GM21381 (cell line): ENCODE measurements at regions not wholly inside any gene's neighbourhood (a gene's known extent, or its start where the extent isn't known, plus 50 kb on each side); places are given as distances from the start of the nearest gene placed in this dataset.

Source experiments
- ATAC-seq: cut with Tn5 transposase; IDR thresholded peaks from one replicate; pipeline ENCODE4 v1.9.1; 2021; ENCODE audit warnings: mild to moderate bottlenecking, moderate library complexity; ENCODE audit not compliant: unreplicated experiment

GRCh38 chr9:10674586-10674985 is 61.8 kb upstream of the PTPRD start:
- ATAC-seq: no peak

GRCh38 chr9:10678010-10678409 is 65.2 kb upstream of the PTPRD start:
- no peak for ATAC-seq

DNA sequence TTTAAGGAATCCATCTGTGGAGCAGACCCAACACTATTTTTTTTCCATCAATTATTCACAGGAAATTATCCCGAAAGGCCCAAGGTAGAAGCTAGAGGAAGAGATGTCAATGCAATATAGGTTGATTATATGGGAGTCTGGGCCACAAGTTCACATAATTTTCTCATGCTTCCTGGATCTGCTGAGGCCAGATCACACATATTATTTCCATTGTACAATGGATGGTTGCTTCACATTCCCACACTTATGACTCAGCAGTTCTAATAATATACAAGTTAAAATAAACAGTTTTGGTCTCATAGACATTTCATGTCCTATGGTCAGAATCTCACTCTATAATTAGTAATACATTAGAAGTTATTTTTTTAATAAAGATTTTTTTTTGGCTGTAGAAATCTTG is 66.0 kb upstream of the PTPRD start:
- ATAC-seq: no peak

DNA sequence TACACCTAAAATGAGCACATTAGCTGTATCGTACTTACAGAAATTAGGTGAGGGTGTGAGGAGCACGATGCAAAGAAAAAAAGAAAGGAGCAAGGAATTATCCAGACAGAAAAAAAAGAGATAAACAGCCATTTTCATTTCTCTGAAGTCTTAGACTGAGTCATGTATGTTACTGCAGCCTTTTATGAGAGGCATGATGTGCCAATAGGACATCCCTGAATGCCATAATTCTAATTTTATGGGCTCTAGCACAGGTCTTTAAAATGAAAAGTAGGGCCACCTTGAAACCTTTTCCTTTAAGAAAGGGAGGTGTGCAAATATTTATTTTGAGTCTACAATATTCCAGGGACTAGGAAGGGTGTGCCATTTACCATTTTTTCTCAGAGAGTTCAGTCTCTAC is 74.1 kb upstream of the PTPRD start:
- ATAC-seq: no peak

DNA sequence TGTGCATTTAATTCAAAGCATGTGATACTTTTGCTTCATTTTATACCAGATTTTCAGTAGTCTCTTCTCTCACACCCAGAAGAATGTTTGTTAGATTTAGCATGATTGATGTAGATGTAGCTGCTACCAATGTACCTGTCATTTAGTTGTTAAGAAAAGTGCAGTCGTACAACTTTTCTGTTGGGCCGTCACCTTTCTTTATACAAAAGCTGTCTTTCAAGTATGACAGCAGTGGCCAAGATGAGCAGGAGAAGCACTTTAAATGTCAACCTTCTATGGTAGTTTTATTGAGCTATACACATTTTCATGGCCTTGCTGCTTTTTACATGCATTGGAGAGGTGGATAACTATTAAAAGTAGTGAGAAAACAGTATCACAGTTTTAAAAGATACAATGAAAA is 77.7 kb upstream of the PTPRD start:
- no peak for ATAC-seq

- ATAC-seq: no peak
Measured at GRCh38 chr9:10697044-10697443, 84.2 kb upstream of the PTPRD start.

GRCh38 chr9:10700291-10700690 is 87.5 kb upstream of the PTPRD start:
- no peak for ATAC-seq

- ATAC-seq: no peak
Measured at GRCh38 chr9:10700915-10701314, 88.1 kb upstream of the PTPRD start.

DNA sequence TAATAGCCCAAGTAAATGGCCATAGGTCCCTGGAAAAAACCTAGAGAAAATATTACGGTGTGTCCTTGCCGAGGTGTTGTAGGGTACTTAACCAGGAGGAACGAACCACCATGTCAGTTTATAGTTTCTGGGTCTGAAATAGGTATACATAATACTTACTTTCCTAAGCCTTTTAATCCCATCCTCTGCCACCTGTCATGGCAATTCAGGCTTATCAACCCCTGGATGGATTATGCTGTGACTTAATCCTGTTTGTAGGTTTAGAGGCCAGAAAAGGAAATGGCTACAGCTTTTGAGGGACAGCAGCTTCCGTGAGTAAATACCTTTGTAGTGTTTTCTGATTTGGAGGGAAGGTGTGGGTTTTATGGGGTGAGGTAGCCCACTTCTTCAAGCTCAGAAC is 89.1 kb upstream of the PTPRD start:
- ATAC-seq: no peak

- no peak for ATAC-seq
Measured at GRCh38 chr9:10703139-10703538, 90.3 kb upstream of the PTPRD start.

DNA sequence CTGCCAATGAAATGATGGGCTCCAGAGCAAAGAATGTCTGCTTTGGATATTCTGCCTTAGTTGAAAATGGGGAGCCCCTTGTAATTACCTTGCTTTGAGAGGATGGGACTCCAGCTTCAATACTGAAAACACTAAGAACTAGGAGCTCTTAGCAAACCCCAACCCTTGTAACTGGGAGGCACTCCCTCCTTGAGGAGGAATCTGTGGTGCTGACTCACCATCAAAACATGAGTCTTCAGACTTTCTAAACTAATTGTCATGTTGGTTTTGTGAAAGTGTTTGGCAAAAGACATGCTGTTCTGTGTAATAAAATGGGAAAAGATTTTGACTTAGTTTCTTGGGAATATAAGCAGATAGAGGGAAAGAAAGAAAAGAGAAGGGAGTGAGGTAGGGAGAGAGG is 91.9 kb upstream of the PTPRD start:
- ATAC-seq: no peak

DNA sequence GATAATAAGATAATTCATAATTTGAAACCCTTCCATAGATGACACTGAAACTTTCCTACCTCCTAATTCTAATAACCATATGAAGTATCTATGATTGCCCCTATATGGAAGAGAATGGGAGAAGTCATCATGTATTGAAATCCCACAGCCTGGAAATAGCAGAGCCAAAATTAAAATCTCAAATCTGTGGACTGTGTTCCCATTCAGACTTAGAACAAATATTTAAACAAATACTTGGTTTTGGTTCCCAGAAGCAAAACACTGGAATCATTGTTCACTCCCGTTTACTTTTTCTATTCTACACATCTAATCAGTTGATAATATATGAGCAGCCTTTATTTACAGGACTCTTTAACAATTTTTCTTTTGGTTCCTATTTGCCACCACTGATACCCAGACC is 92.6 kb upstream of the PTPRD start:
- ATAC-seq: no peak

GRCh38 chr9:10706788-10707187 is 94.0 kb upstream of the PTPRD start:
- ATAC-seq: no peak

DNA sequence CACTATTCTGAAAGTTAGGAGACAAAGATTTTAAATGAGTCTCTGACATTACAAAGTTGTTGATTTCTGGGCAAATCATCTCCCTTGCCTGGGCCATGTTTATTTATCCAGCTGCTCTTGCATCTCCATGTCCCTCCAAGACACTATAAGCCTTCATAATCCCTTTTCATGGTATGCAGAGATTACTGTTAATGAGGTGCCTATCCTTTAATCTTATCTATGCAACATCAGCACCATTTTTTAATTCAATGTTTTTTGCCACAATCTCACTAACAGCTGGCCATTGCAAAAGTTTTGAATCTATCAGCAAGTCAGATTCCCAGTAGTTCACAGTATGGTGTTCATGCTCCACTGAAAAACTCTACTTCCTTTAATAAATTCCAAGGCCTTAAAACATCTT is 108.5 kb upstream of the PTPRD start:
- no peak for ATAC-seq

DNA sequence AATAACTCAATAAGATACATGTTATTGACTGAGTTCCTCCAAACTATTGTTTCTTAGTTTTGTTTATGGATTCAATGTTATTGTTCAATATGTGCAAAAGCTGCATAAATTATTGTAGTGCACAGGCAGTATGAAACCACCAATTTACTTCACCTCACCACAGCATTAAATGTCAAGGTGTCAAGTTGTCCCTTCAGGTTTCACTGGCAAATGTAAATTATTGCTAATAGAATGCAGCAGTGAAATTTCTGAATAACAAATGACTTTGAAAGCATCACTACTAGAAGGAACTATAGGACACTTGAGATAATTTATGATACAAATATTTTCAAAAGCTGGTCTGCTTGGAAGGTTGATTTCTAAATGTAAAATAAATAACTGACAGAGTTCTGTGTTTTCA is 116.4 kb upstream of the PTPRD start:
- no peak for ATAC-seq

DNA sequence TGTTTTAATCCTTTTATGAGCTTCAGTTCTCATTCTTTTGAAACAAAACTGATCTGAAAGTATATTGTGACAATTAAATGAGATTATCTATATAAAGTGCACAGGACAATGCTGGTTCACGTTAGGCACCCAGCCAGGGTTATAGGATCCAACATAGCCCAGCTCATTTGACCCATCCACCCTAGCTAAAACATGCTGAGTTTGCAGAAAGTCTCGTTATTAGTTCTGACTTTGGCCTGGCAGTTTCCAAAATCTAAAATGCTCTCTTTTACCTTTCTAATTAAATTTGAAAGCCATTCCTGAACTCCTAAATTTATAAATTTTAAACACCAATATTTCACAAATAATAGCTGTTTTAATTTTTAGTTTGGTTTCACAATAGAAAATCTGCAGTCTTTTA is 131.9 kb upstream of the PTPRD start:
- no peak for ATAC-seq

GRCh38 chr9:10753474-10753873 is 140.7 kb upstream of the PTPRD start:
- ATAC-seq: no peak

- ATAC-seq: no peak
Measured at GRCh38 chr9:10764481-10764880, 151.7 kb upstream of the PTPRD start.

GRCh38 chr9:10773136-10773535 is 160.3 kb upstream of the PTPRD start:
- no peak for ATAC-seq

DNA sequence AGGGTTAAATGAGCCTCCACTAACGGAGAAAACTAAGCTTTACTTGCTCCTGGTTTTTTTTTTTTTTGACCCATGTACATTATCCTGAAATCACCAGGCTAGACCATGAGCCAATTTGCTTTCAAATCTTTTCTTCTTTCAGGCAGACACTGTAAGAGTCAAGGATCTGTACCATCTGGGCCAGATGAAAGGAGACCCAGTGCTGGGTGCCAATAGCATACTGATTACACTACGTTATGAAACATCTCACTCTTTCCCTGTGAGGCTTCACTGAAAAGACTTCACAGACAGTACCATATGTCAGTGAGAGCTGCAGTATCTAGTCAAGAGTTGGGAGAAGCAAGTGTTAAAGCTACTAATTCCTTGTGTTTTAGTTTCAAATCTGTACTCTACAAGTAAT is 161.2 kb upstream of the PTPRD start:
- no peak for ATAC-seq

DNA sequence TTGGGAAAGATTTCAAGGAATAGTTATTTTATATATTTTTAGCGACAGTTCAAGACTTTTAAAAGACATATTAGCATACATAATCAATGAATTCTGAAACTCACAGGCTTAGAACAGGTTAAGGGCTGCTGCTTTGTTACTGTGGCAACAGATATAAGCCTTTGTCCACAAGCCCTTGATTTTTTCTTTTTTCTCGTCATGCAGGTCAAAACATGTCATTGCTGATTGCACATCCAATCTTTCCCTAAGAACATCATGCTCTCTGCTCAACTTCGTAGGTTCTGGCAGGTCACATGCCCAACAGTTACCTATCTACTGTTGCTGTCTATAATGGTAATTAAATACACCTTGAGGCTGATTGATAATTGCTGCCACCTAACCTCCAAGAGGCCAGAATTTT is 172.5 kb upstream of the PTPRD start:
- ATAC-seq: no peak

- no peak for ATAC-seq
Measured at GRCh38 chr9:10793306-10793705, 180.5 kb upstream of the PTPRD start.

- ATAC-seq: no peak
Measured at GRCh38 chr9:10804486-10804885, 191.7 kb upstream of the PTPRD start.

- no peak for ATAC-seq
Measured at GRCh38 chr9:10806868-10807267, 194.1 kb upstream of the PTPRD start.
